NCI-H1930 (cell line): ENCODE measurements at regions not wholly inside any gene's neighbourhood (a gene's known extent, or its start where the extent isn't known, plus 50 kb on each side); places are given as distances from the start of the nearest gene placed in this dataset.

ENCODE experiments used
- DNase-seq, 2 experiments: peaks; one replicate each; lab custom pipeline; 2025; lab: John Stamatoyannopoulos, UW

GRCh38 chrX:17923546-17923945 is 62.4 kb upstream of the RAI2 start:
- no peak for DNase-seq

- no peak for DNase-seq
Observed at GRCh38 chrX:17922303-17922702, 61.2 kb upstream of the RAI2 start.

DNA sequence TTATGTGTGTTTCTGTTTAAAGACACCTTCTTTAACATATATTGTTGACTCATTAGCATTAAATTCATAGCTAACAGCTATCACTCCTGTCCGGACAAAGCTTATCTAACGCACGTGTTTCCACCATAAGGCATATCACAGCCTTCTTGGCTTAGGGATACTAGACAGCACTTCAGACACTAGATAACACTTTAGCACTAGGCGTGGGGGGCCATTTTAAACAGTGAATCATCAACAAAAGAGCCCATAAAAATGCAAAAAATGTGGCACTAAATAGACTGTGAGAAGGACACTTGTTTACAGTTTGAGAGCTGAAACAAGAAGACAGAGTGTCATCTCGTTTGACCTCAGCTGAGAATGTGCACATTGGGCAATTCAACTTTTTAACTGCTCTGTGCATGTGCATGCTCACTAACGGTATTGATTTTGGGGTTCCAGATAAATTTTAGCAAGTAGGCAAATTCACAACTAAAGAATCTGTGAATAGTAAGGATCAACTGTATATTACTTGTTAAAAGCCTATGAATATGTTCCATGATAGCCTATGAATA is 58.9 kb upstream of the RAI2 start:
- no peak for DNase-seq

DNA sequence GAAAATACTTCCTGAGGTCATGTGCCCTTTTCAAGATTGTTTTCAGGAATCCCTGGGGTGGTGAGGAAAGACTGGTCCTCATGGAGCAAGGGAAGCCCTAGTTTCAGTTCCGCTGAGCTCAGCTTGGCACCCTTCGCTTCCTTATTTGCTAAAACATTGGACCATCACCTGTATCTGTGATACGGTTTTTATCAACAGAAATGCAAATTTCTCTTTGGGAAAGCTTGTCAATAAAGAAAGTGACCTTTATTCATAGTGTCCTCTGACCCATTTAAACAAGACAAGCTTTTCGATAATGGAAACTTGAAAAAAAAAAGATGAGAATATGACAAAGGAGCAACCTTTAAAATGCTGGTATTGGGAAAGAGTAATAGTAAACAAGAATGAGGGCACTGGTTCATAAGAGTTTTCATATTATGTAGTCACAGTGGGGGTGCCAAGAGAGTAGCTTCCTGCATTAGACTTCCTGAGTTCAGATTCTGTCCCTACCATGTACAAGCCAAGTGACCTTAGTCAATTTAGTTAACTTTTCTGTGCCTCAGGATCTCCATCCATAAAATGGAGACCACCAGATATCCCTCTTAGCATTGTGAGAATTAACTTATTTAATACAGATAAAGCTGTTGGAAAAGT is 57.0 kb upstream of the RAI2 start:
- DNase-seq: no peak

GRCh38 chrX:17913801-17914200 is 52.7 kb upstream of the RAI2 start:
- DNase-seq: no peak
